K562 (cell line): ENCODE measurements at regions not wholly inside any gene's neighbourhood (a gene's known extent, or its start where the extent isn't known, plus 50 kb on each side); places are given as distances from the start of the nearest gene placed in this dataset.

Experiments used
- ATAC-seq: fragments of 200-7000 bp; cut with Tn5 transposase; 3 replicates; pipeline ENCODE4 v1.9.1; 2020; ENCODE audit warnings: moderate library complexity
- BruUV-seq: library from RNA; stranded (reverse); fragments of 400-500 nt; replicated peaks from 2 replicates; lab custom pipeline; 2021; lab: Mats Ljungman, UMichigan
- CTCF ChIA-PET: fragments of 300-600 bp; formaldehyde crosslinking; extraction: SDS; loops from one replicate; lab custom pipeline; 2021; ENCODE audit warnings: low intra/inter-chr PET ratio; lab: Yijun Ruan, JAX
- POLR2A ChIA-PET: fragments of 300-600, 350-650 bp; sonication (Branson Sonifier 250); formaldehyde crosslinking; extraction: SDS; loops from one replicate; lab custom pipeline; 2021; ENCODE audit warnings: antibody characterized with exemption, inconsistent platforms; lab: Yijun Ruan, JAX
- DNase-seq, 4 experiments: peaks; one replicate each; pipeline versions ENCODE4 v3.0.0 to v3.0.0-alpha.2; 2011 to 2018; ENCODE audit warnings: low spot score in 3 of 4, mixed read lengths in 3 of 4; ENCODE audit errors: extremely low read depth in 1 of 4
- FAIRE-seq: peaks from 2 replicates; lab custom pipeline; 2011; peaks lifted over from hg19 to GRCh38; lab: Jason Lieb, UNC
- H2AFZ ChIP-seq: 2 replicates; pipeline ENCODE4 v1.6.0; 2011; ENCODE audit warnings: low read depth, low read length, control low read depth, inconsistent platforms
- H3K27ac ChIP-seq: fragments of 200-600 bp; 3 replicates; pipeline ENCODE4 v1.8.0; 2011; ENCODE audit warnings: low read depth, mild to moderate bottlenecking, control low read depth, inconsistent platforms, low read length, moderate library complexity, mixed read lengths; ENCODE audit errors: extremely low read depth
- H3K27me3 ChIP-seq, 2 experiments: fragments of 300-600 bp in 1 of 2; 2 replicates in 1 of 2; 3 replicates in 1 of 2; pipeline versions ENCODE4 v1.6.0 to v1.8.0; 2011; ENCODE audit warnings: inconsistent platforms in 2 of 2, low read length in 2 of 2, mild to moderate bottlenecking in 1 of 2, mixed read lengths in 1 of 2, moderate library complexity in 1 of 2; ENCODE audit not compliant: control insufficient read depth in 2 of 2, insufficient read depth in 2 of 2
- H3K36me3 ChIP-seq: fragments of 300-600 bp; 3 replicates; pipeline ENCODE4 v1.8.0; 2011; ENCODE audit warnings: mild to moderate bottlenecking, low read length, inconsistent platforms; ENCODE audit not compliant: control insufficient read depth, insufficient read depth
- H3K4me1 ChIP-seq, 2 experiments: fragments of 200-600 bp in 1 of 2; replicated peaks in 1 of 2; 2 replicates in 1 of 2; 3 replicates in 1 of 2; pipeline versions ENCODE4 v1.5.1 to v1.8.0; 2011; ENCODE audit warnings: inconsistent platforms in 2 of 2, low read length in 2 of 2, mild to moderate bottlenecking in 1 of 2, mixed read lengths in 1 of 2, moderate library complexity in 1 of 2; ENCODE audit not compliant: control insufficient read depth in 2 of 2, insufficient read depth in 2 of 2
- H3K4me2 ChIP-seq: 2 replicates; pipeline ENCODE4 v1.6.1; 2011; ENCODE audit warnings: low read length, control low read depth, inconsistent platforms, mixed read lengths; ENCODE audit not compliant: insufficient read depth
- H3K4me3 ChIP-seq: fragments of 200-600 bp; sonication (generic), shearing (Covaris generic); 2 replicates; pipeline ENCODE4 v1.5.1; 2016; ENCODE audit warnings: control low read depth, inconsistent platforms
- H3K79me2 ChIP-seq: fragments of 200-600 bp; 3 replicates; pipeline ENCODE4 v1.8.0; 2011; ENCODE audit warnings: low read length, inconsistent platforms; ENCODE audit not compliant: control insufficient read depth, insufficient read depth
- H3K9ac ChIP-seq, 2 experiments: 2 replicates each; pipeline versions ENCODE4 v1.6.0 to v1.6.1; 2011; ENCODE audit warnings: low read depth in 2 of 2, low read length in 2 of 2, control low read depth in 1 of 2, inconsistent platforms in 1 of 2, mild to moderate bottlenecking in 1 of 2, mixed read lengths in 1 of 2; ENCODE audit not compliant: insufficient read depth in 1 of 2
- H3K9me1 ChIP-seq: one replicate; pipeline ENCODE4 v1.6.0; 2011; ENCODE audit warnings: inconsistent platforms, mild to moderate bottlenecking, low read length, moderate library complexity; ENCODE audit not compliant: control insufficient read depth, insufficient read depth
- H3K9me3 ChIP-seq: replicated peaks from 2 replicates; pipeline ENCODE4 v1.5.1; 2011; ENCODE audit warnings: low read depth, low read length, inconsistent platforms; ENCODE audit not compliant: control insufficient read depth, insufficient read depth
- H4K20me1 ChIP-seq: replicated peaks from 2 replicates; pipeline ENCODE4 v1.6.1; 2011; ENCODE audit warnings: low read length, inconsistent platforms, mixed read lengths; ENCODE audit not compliant: control insufficient read depth, insufficient read depth
- HMG20B ChIP-seq: fragments of 250-450 bp; sonication (Bioruptor Pico); IDR thresholded peaks from 2 replicates; pipeline ENCODE4 v1.5.0; 2021; ENCODE audit warnings: mild to moderate bottlenecking
- HMGN3 ChIP-seq: IDR thresholded peaks from 2 replicates; pipeline ENCODE4 v1.6.1; 2011; ENCODE audit warnings: borderline replicate concordance, low read depth, mild to moderate bottlenecking, mixed read lengths, low read length; ENCODE audit not compliant: insufficient read length; ENCODE audit errors: extremely low read depth
- HNRNPH1 ChIP-seq: fragments of 200-400 bp; formaldehyde crosslinking; optimal IDR thresholded peaks from 2 replicates; pipeline ENCODE3; 2017; ENCODE audit warnings: low read depth, mild to moderate bottlenecking, low read length, moderate library complexity
- RBM39 ChIP-seq: fragments of 200-400 bp; formaldehyde crosslinking; optimal IDR thresholded peaks from 2 replicates; pipeline ENCODE3; 2018; ENCODE audit warnings: low read depth, low read length
- TARDBP ChIP-seq: fragments of 450-650 bp; IDR thresholded peaks from 2 replicates; pipeline ENCODE4 v1.6.1; 2016
- ZBED1 ChIP-seq: IDR thresholded peaks from 2 replicates; pipeline ENCODE4 v1.6.1; 2014
- ZMIZ1 ChIP-seq, 2 experiments: fragments of 150-350 bp in 1 of 2; IDR thresholded peaks; 2 replicates each; pipeline ENCODE4 v1.6.1; 2012 to 2016; ENCODE audit warnings: low read depth in 2 of 2, low read length in 2 of 2, mild to moderate bottlenecking in 1 of 2, moderate library complexity in 1 of 2
- ZNF175 ChIP-seq: fragments of 200-800 bp; sonication (Bioruptor generic); IDR thresholded peaks from 2 replicates; pipeline ENCODE4 v1.6.1; 2016; ENCODE audit warnings: low read depth, mild to moderate bottlenecking, missing genetic modification characterization, missing compliant biosample characterization
- ZNF274 ChIP-seq: IDR thresholded peaks from 2 replicates; pipeline ENCODE4 v1.6.1; 2011; ENCODE audit warnings: low read depth, mild to moderate bottlenecking, low read length, moderate library complexity, borderline replicate concordance
- ZNF780A ChIP-seq: fragments of 250-450 bp; sonication (Bioruptor Pico); IDR thresholded peaks from 2 replicates; pipeline ENCODE4 v1.5.0; 2021; ENCODE audit warnings: mild to moderate bottlenecking
- WGBS: fragments of 100-300 bp; shearing (Covaris generic); methylation state at CpG from one replicate; pipeline ENCODE4 v1.1.6; 2016; ENCODE audit warnings: low coverage, mixed read lengths; ENCODE audit not compliant: insufficient coverage; ENCODE audit errors: missing lambda C conversion rate; 5-methylcytosine and 5-hydroxymethylcytosine counted together
- in situ Hi-C: fragments of 300-500 bp; cut with MboI; formaldehyde crosslinking; loops from 4 replicates; pipeline ENCODE4 v1.15.0; 2018; ENCODE audit warnings: inconsistent platforms, mixed read lengths
- intact Hi-C: fragments of 100-400 bp; cut with micrococcal nuclease; formaldehyde crosslinking; loops from 2 replicates; pipeline ENCODE4 v1.14.2; 2022
- TF ChIP-seq, protein P1 (sequence below): fragments of 250-450 bp; sonication (Bioruptor Pico); IDR thresholded peaks from 2 replicates; pipeline ENCODE4 v1.4.0; 2020; ENCODE audit warnings: mild to moderate bottlenecking, moderate library complexity
- TF ChIP-seq, protein P2 (sequence below): fragments of 200-800 bp; sonication (Bioruptor generic); IDR thresholded peaks from 2 replicates; pipeline ENCODE4 v1.6.1; 2016; ENCODE audit warnings: missing genetic modification characterization, missing compliant biosample characterization

DNA sequence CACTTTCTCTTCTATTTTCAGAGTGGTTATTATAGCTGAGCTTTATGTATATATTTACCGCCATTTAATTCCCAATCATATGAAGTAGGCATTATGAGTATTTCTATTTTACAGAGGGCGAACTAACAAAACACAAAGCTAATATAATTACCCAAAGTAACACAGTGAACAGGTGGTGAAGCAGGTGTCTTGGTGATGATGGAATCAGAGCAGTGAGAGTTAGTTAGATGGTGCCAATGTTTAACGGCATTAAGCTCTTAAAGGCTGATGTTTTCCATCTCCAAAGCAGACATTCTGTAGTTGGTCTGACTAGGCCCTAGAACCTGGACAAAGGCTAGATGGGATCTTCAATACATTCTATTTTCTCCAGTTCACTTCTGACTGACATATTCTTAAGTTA is 551.1 kb upstream of the SYNCRIP start:
- DNase-seq (no peak), FAIRE-seq (no peak), ATAC-seq (no peak)
- Histone ChIP-seq H4K20me1 (no peaks in the 10 kb centered on the region), H3K9ac (no peak overlapping the region), H2AFZ (no peak overlapping the region), H3K4me2 (no peak overlapping the region), H3K27ac (no peak overlapping the region), H3K9me1 (no peaks in the 10 kb centered on the region), H3K9me3 (no peaks in the 10 kb centered on the region), H3K4me3 (no peak overlapping the region), H3K79me2 (no peaks in the 10 kb centered on the region), H3K36me3 (no peaks in the 10 kb centered on the region), H3K4me1 (no peaks in the 10 kb centered on the region), H3K27me3 (no peaks in the 10 kb centered on the region)
- CTCF ChIA-PET, result no interaction called here
- POLR2A ChIA-PET, result no interaction called here
- in situ Hi-C loops (no loop called here), intact Hi-C loops (no loop called here)
- 0% methylated on average over 3 of the region's 3 CpGs for WGBS
- no TSS peak for BruUV-seq
- TF ChIP-seq, protein P1, sequence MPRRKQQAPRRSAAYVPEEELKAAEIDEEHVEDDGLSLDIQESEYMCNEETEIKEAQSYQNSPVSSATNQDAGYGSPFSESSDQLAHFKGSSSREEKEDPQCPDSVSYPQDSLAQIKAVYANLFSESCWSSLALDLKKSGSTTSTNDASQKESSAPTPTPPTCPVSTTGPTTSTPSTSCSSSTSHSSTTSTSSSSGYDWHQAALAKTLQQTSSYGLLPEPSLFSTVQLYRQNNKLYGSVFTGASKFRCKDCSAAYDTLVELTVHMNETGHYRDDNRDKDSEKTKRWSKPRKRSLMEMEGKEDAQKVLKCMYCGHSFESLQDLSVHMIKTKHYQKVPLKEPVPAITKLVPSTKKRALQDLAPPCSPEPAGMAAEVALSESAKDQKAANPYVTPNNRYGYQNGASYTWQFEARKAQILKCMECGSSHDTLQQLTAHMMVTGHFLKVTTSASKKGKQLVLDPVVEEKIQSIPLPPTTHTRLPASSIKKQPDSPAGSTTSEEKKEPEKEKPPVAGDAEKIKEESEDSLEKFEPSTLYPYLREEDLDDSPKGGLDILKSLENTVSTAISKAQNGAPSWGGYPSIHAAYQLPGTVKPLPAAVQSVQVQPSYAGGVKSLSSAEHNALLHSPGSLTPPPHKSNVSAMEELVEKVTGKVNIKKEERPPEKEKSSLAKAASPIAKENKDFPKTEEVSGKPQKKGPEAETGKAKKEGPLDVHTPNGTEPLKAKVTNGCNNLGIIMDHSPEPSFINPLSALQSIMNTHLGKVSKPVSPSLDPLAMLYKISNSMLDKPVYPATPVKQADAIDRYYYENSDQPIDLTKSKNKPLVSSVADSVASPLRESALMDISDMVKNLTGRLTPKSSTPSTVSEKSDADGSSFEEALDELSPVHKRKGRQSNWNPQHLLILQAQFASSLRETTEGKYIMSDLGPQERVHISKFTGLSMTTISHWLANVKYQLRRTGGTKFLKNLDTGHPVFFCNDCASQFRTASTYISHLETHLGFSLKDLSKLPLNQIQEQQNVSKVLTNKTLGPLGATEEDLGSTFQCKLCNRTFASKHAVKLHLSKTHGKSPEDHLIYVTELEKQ, result no peak
- TF ChIP-seq RBM39 (no peak), ZNF274 (no peak), HNRNPH1 (no peak), TARDBP (no peak), ZNF175 (CRISPR knock-in tag) (no peak), HMG20B (CRISPR knock-in tag) (no peak), ZBED1 (no peak), ZNF780A (CRISPR knock-in tag) (no peak), ZMIZ1 (IDR thresholded peaks at IDR 0.05; ENCODE audit: low read depth in 2 of 2, low read length in 2 of 2) (no peak), HMGN3 (no peak)
- TF ChIP-seq, protein P2, sequence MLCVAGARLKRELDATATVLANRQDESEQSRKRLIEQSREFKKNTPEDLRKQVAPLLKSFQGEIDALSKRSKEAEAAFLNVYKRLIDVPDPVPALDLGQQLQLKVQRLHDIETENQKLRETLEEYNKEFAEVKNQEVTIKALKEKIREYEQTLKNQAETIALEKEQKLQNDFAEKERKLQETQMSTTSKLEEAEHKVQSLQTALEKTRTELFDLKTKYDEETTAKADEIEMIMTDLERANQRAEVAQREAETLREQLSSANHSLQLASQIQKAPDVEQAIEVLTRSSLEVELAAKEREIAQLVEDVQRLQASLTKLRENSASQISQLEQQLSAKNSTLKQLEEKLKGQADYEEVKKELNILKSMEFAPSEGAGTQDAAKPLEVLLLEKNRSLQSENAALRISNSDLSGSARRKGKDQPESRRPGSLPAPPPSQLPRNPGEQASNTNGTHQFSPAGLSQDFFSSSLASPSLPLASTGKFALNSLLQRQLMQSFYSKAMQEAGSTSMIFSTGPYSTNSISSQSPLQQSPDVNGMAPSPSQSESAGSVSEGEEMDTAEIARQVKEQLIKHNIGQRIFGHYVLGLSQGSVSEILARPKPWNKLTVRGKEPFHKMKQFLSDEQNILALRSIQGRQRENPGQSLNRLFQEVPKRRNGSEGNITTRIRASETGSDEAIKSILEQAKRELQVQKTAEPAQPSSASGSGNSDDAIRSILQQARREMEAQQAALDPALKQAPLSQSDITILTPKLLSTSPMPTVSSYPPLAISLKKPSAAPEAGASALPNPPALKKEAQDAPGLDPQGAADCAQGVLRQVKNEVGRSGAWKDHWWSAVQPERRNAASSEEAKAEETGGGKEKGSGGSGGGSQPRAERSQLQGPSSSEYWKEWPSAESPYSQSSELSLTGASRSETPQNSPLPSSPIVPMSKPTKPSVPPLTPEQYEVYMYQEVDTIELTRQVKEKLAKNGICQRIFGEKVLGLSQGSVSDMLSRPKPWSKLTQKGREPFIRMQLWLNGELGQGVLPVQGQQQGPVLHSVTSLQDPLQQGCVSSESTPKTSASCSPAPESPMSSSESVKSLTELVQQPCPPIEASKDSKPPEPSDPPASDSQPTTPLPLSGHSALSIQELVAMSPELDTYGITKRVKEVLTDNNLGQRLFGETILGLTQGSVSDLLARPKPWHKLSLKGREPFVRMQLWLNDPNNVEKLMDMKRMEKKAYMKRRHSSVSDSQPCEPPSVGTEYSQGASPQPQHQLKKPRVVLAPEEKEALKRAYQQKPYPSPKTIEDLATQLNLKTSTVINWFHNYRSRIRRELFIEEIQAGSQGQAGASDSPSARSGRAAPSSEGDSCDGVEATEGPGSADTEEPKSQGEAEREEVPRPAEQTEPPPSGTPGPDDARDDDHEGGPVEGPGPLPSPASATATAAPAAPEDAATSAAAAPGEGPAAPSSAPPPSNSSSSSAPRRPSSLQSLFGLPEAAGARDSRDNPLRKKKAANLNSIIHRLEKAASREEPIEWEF, result no peak
